ENCODE measurements at regions not wholly inside any gene's neighbourhood (a gene's known extent, or its start where the extent isn't known, plus 50 kb on each side); places are given as distances from the start of the nearest gene placed in this dataset.

DNA sequence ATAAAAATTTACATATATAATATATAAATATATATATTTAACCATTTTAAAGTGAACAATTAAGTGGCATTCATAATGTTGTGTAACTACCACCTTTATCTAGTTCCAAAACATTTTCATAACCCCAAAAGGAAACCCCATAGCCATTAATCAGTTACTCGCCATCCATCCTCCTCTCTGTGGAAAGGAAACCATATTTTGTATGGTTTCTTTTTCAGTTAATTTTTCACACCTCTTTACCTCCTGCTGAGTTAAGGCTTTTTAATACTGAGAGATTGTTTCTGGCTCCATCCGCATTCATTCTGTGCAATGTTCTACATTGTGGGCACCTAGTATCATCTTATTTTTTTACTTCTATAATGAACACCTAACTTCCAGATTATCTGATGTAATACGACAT is 512.1 kb downstream of the LMO4 start:
- 82 to 86% methylated on average over 3 of the region's 3 CpGs for WGBS, 2 donors
- intact Hi-C loops (cut with DNase I; ENCODE audit: low total_unique reads) = no loop called here
- TF ChIP-seq, protein P1, sequence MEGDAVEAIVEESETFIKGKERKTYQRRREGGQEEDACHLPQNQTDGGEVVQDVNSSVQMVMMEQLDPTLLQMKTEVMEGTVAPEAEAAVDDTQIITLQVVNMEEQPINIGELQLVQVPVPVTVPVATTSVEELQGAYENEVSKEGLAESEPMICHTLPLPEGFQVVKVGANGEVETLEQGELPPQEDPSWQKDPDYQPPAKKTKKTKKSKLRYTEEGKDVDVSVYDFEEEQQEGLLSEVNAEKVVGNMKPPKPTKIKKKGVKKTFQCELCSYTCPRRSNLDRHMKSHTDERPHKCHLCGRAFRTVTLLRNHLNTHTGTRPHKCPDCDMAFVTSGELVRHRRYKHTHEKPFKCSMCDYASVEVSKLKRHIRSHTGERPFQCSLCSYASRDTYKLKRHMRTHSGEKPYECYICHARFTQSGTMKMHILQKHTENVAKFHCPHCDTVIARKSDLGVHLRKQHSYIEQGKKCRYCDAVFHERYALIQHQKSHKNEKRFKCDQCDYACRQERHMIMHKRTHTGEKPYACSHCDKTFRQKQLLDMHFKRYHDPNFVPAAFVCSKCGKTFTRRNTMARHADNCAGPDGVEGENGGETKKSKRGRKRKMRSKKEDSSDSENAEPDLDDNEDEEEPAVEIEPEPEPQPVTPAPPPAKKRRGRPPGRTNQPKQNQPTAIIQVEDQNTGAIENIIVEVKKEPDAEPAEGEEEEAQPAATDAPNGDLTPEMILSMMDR (IDR thresholded peaks at IDR 0.05) = no peak
- TF ChIP-seq POLR2A (IDR thresholded peaks at IDR 0.05) = no peak
- DNase-seq (ENCODE audit: low spot score in 2 of 2) = no peak
- no peak overlapping the region for H3K4me3 ChIP-seq (ENCODE audit: low read depth, poor library complexity, severe bottlenecking)

GRCh38 chr1:87841332-87841731 is 512.7 kb downstream of the LMO4 start:
- DNase-seq (ENCODE audit: low spot score in 2 of 2) = no peak
- TF ChIP-seq, protein P1 (IDR thresholded peaks at IDR 0.05) = no peak
- TF ChIP-seq POLR2A (IDR thresholded peaks at IDR 0.05) = no peak
- WGBS, 2 donors = 87 to 96% methylated on average over 1 of the region's 1 CpG
- intact Hi-C loops (cut with DNase I; ENCODE audit: low total_unique reads) = no loop called here
- H3K4me3 ChIP-seq (ENCODE audit: low read depth, poor library complexity, severe bottlenecking) = no peak overlapping the region

DNA sequence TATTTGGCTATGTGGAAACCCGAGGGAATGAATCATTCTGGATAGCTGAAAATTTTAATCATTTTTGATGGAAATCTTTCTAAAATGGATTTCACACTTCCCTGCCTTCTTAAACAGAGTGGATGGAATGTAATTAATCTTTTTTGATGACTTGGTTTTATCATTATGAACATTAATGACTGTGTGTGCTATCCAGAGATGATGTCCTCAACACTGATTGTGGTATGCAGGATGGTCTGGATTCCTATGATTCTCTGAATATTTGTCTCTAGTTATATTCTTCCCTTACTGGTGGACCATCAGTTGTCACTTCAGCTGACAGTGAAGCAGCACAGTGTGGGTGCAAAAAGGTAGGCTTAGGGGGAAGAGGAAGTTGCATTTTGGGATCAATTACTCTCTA is 513.5 kb downstream of the LMO4 start:
- intact Hi-C loops (cut with DNase I; ENCODE audit: low total_unique reads) = no loop called here
- TF ChIP-seq POLR2A (IDR thresholded peaks at IDR 0.05) = no peak
- TF ChIP-seq, protein P1 (IDR thresholded peaks at IDR 0.05) = no peak
- no peak for DNase-seq (ENCODE audit: low spot score in 2 of 2)
- no peak overlapping the region for H3K4me3 ChIP-seq (ENCODE audit: low read depth, poor library complexity, severe bottlenecking)
- 72 to 73% methylated on average over 1 of the region's 1 CpG for WGBS, 2 donors

DNA sequence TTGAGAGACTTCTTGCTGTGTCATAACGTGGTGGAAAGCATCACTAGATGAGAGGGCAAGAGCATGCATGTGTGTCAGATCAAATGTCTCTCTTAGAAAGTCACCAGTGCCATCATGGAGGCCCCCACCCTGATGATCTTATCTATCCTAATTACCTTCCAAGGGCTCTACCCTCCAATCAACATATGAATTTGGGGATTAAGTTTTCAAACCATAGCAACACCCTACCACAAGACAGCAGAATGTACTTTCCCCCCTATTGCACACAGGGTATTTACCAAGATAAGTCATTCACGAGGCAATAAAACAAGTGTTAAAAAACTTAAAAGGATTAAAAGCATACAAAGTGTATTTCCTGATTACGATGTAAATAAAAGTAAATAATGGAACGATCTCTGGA is 515.6 kb downstream of the LMO4 start:
- WGBS, 2 donors = 58 to 75% methylated on average over 4 of the region's 4 CpGs
- no peak for DNase-seq (ENCODE audit: low spot score in 2 of 2)
- intact Hi-C loops (cut with DNase I; ENCODE audit: low total_unique reads) = no loop called here
- no peak overlapping the region for H3K4me3 ChIP-seq (ENCODE audit: low read depth, poor library complexity, severe bottlenecking)
- TF ChIP-seq, protein P1 (IDR thresholded peaks at IDR 0.05) = no peak
- no peak for TF ChIP-seq POLR2A (IDR thresholded peaks at IDR 0.05)

DNA sequence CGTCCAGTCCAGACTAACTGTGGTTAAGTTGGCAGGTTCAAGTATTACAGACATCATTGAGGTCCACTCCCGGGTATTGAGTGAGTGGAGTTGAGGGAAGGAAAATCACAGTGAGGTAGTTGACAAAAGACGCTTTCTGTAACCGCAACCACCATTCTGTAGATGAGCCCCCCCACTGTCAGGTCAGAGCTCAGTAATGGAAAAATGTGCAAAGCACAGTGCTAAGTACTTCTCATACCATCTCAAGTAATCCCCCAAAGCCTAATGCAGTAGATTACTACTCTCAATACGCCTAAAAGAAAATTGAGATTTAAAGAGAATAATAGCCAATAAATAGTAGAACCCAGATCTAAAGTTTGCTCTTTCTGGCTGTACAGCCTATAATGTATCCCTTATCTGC is 522.8 kb downstream of the LMO4 start:
- no peak for DNase-seq (ENCODE audit: low spot score in 2 of 2)
- H3K4me3 ChIP-seq (ENCODE audit: low read depth, poor library complexity, severe bottlenecking) = no peak overlapping the region
- TF ChIP-seq, protein P1 (IDR thresholded peaks at IDR 0.05) = no peak
- TF ChIP-seq POLR2A (IDR thresholded peaks at IDR 0.05) = no peak
- 85 to 88% methylated on average over 5 of the region's 5 CpGs for WGBS, 2 donors
- intact Hi-C loops (cut with DNase I; ENCODE audit: low total_unique reads) = no loop called here

DNA sequence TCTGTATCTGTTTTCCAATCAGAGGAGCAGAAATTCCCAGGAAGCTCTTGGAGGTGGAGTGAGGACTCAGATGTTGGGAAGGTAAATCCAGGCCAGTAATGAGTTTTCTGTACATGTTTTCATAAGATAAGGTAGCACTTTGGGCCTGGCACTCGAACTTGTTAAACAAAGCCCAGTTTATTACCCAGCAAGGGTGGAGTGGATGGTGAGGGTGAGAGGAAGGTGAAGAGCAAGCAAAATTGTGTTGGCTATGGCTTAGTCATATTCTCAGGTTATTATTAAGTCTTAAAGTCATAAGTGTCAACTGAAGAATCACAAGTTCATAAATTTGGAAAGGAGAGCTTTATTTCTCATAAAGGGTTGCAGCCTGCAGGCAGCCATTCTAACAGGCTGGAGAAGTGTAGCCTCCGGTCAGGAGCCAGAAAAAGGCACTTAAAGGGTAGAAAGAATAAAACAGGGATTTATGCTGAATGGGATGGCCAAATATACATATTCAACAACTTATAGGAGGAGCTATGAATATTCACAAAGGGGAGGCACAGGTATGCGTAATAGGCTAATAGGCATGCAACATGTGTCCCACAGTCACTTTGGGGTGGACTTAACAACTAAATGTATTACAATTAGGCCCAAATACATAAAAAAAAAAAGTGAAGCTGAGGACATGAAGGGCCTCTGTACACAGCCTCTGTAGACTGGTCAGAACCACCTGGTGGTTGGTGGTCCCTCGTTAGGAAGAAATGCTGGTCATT is 523.9 kb downstream of the LMO4 start:
- no peak for DNase-seq (ENCODE audit: low spot score in 2 of 2)
- intact Hi-C loops (cut with DNase I; ENCODE audit: low total_unique reads) = no loop called here

More for the DNA sequence above, 523.9 kb downstream of the LMO4 start:
- TF ChIP-seq, protein P1 (IDR thresholded peaks at IDR 0.05) = no peak
- no peak for TF ChIP-seq POLR2A (IDR thresholded peaks at IDR 0.05)
- H3K4me3 ChIP-seq (ENCODE audit: low read depth, poor library complexity, severe bottlenecking) = no peak overlapping the region
- 86 to 87% methylated on average over 4 of the region's 4 CpGs for WGBS, 2 donors

Data from lower leg skin (tissue), 4 donors.